ENCODE measurements at regions not wholly inside any gene's neighbourhood (a gene's known extent, or its start where the extent isn't known, plus 50 kb on each side); places are given as distances from the start of the nearest gene placed in this dataset.

DNA sequence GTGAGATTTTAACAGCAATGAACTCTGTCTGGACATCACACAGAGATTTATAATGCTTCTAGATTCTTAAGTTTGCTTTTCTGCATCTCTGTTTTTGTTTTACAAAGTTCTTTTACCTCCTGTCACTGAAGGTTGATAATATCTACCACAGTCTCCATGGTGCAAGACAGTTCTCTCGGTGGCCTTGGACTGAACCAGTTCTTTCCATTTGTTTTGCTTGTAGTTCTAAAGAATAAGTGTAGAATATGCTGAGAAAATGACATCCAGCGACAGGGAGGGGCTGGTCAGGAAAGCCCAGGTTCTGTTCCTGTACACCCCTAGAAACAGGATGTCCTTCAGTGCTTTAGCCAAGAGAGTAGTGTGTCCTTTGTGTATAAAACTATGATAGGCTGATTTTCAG, 1079.5 kb upstream of the INTU start:
- no peak for TF ChIP-seq YY1 (IDR thresholded peaks at IDR 0.05)
- TF ChIP-seq HNF4G (IDR thresholded peaks at IDR 0.05), result no peak
- no peak for TF ChIP-seq EGR1 (IDR thresholded peaks at IDR 0.05; ENCODE audit: low read depth in 2 of 2)
- TF ChIP-seq, protein P1, sequence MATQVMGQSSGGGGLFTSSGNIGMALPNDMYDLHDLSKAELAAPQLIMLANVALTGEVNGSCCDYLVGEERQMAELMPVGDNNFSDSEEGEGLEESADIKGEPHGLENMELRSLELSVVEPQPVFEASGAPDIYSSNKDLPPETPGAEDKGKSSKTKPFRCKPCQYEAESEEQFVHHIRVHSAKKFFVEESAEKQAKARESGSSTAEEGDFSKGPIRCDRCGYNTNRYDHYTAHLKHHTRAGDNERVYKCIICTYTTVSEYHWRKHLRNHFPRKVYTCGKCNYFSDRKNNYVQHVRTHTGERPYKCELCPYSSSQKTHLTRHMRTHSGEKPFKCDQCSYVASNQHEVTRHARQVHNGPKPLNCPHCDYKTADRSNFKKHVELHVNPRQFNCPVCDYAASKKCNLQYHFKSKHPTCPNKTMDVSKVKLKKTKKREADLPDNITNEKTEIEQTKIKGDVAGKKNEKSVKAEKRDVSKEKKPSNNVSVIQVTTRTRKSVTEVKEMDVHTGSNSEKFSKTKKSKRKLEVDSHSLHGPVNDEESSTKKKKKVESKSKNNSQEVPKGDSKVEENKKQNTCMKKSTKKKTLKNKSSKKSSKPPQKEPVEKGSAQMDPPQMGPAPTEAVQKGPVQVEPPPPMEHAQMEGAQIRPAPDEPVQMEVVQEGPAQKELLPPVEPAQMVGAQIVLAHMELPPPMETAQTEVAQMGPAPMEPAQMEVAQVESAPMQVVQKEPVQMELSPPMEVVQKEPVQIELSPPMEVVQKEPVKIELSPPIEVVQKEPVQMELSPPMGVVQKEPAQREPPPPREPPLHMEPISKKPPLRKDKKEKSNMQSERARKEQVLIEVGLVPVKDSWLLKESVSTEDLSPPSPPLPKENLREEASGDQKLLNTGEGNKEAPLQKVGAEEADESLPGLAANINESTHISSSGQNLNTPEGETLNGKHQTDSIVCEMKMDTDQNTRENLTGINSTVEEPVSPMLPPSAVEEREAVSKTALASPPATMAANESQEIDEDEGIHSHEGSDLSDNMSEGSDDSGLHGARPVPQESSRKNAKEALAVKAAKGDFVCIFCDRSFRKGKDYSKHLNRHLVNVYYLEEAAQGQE (IDR thresholded peaks at IDR 0.05), result no peak
- TF ChIP-seq NR2F2 (IDR thresholded peaks at IDR 0.05), result no peak
- no peak for TF ChIP-seq FOXA2 (IDR thresholded peaks at IDR 0.05)
- no peak for TF ChIP-seq SP1 (IDR thresholded peaks at IDR 0.05)
- H3K36me3 ChIP-seq (ENCODE audit: control insufficient read depth in 4 of 4, insufficient read depth in 3 of 4, low read depth in 1 of 4, low read length in 3 of 4), result no peaks in the 10 kb centered on the region
- H3K9me3 ChIP-seq (ENCODE audit: control insufficient read depth in 4 of 4, low read length in 3 of 4), result no peaks in the 10 kb centered on the region
- no peak for DNase-seq (ENCODE audit: low spot score)
- H3K9ac ChIP-seq (ENCODE audit: low read depth in 1 of 2, low read length in 2 of 2), result no peak overlapping the region
- H3K4me1 ChIP-seq (ENCODE audit: control insufficient read depth in 4 of 4, insufficient read depth in 4 of 4, low read length in 3 of 4), result no peaks in the 10 kb centered on the region
- H3K27ac ChIP-seq (ENCODE audit: low read depth in 1 of 2, low read length in 2 of 2), result no peak overlapping the region
- H3K4me3 ChIP-seq (ENCODE audit: low read depth in 1 of 3, low read length in 3 of 3), result no peak overlapping the region
- no peaks in the 10 kb centered on the region for H3K27me3 ChIP-seq (ENCODE audit: control insufficient read depth in 4 of 4, insufficient read depth in 4 of 4, low read length in 3 of 4)
- 66% methylated on average over 2 of the region's 2 CpGs for WGBS

DNA sequence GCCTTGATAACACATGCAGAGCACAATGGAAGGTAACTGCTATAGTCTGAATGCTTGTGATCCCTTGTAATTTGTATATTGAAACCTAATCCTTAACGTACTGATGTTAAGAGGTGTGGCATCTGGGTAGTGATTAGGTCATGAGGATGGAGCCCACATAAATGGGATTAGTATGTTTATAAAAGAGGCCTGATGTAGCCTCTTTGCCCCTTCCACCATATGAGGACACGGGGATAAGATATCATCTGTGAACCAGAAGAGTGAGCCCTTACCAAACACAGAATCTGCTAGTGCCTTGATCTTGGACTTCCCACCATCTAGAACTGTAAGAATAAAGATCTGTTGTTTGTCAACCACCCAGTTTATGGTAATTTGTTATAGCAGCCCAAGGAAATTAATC, 1074.2 kb upstream of the INTU start:
- no peak for DNase-seq (ENCODE audit: low spot score)
- H3K36me3 ChIP-seq (ENCODE audit: control insufficient read depth in 4 of 4, insufficient read depth in 3 of 4, low read depth in 1 of 4, low read length in 3 of 4), result no peaks in the 10 kb centered on the region
- WGBS, result 66% methylated on average over 2 of the region's 2 CpGs
- no peaks in the 10 kb centered on the region for H3K27me3 ChIP-seq (ENCODE audit: control insufficient read depth in 4 of 4, insufficient read depth in 4 of 4, low read length in 3 of 4)
- H3K4me1 ChIP-seq (ENCODE audit: control insufficient read depth in 4 of 4, insufficient read depth in 4 of 4, low read length in 3 of 4), result no peaks in the 10 kb centered on the region
- no peak for TF ChIP-seq GABPA (IDR thresholded peaks at IDR 0.05 in 1 of 2, conservative IDR thresholded peaks at IDR 0.05 in 1 of 2)
- TF ChIP-seq FOXA1 (IDR thresholded peaks at IDR 0.05), result no peak
- TF ChIP-seq, protein P2, sequence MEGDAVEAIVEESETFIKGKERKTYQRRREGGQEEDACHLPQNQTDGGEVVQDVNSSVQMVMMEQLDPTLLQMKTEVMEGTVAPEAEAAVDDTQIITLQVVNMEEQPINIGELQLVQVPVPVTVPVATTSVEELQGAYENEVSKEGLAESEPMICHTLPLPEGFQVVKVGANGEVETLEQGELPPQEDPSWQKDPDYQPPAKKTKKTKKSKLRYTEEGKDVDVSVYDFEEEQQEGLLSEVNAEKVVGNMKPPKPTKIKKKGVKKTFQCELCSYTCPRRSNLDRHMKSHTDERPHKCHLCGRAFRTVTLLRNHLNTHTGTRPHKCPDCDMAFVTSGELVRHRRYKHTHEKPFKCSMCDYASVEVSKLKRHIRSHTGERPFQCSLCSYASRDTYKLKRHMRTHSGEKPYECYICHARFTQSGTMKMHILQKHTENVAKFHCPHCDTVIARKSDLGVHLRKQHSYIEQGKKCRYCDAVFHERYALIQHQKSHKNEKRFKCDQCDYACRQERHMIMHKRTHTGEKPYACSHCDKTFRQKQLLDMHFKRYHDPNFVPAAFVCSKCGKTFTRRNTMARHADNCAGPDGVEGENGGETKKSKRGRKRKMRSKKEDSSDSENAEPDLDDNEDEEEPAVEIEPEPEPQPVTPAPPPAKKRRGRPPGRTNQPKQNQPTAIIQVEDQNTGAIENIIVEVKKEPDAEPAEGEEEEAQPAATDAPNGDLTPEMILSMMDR (IDR thresholded peaks at IDR 0.05; ENCODE audit: low read depth, low read length, missing input control), result no peak
- TF ChIP-seq HNF4A (conservative IDR thresholded peaks at IDR 0.05), result no peak
- TF ChIP-seq, protein P1 (IDR thresholded peaks at IDR 0.05), result no peak
- no peak for TF ChIP-seq FOXA2 (IDR thresholded peaks at IDR 0.05)
- TF ChIP-seq JUND (IDR thresholded peaks at IDR 0.05), result no peak
- TF ChIP-seq, protein P3, sequence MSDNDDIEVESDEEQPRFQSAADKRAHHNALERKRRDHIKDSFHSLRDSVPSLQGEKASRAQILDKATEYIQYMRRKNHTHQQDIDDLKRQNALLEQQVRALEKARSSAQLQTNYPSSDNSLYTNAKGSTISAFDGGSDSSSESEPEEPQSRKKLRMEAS (IDR thresholded peaks at IDR 0.05), result no peak
- TF ChIP-seq TAF1 (conservative IDR thresholded peaks at IDR 0.05), result no peak
- TF ChIP-seq RAD21 (IDR thresholded peaks at IDR 0.05), result no peak
- TF ChIP-seq, protein P4, sequence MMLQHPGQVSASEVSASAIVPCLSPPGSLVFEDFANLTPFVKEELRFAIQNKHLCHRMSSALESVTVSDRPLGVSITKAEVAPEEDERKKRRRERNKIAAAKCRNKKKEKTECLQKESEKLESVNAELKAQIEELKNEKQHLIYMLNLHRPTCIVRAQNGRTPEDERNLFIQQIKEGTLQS (IDR thresholded peaks at IDR 0.05), result no peak
- no peak for TF ChIP-seq NR2F2 (IDR thresholded peaks at IDR 0.05)
- TF ChIP-seq SP1 (IDR thresholded peaks at IDR 0.05), result no peak
- TF ChIP-seq YY1 (IDR thresholded peaks at IDR 0.05), result no peak
- TF ChIP-seq RXRA (IDR thresholded peaks at IDR 0.05), result no peak
- TF ChIP-seq HNF4G (IDR thresholded peaks at IDR 0.05), result no peak
- TF ChIP-seq EGR1 (IDR thresholded peaks at IDR 0.05; ENCODE audit: low read depth in 2 of 2), result no peak
- TF ChIP-seq, protein P5, sequence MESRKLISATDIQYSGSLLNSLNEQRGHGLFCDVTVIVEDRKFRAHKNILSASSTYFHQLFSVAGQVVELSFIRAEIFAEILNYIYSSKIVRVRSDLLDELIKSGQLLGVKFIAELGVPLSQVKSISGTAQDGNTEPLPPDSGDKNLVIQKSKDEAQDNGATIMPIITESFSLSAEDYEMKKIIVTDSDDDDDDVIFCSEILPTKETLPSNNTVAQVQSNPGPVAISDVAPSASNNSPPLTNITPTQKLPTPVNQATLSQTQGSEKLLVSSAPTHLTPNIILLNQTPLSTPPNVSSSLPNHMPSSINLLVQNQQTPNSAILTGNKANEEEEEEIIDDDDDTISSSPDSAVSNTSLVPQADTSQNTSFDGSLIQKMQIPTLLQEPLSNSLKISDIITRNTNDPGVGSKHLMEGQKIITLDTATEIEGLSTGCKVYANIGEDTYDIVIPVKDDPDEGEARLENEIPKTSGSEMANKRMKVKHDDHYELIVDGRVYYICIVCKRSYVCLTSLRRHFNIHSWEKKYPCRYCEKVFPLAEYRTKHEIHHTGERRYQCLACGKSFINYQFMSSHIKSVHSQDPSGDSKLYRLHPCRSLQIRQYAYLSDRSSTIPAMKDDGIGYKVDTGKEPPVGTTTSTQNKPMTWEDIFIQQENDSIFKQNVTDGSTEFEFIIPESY (IDR thresholded peaks at IDR 0.05), result no peak
- H3K9me3 ChIP-seq (ENCODE audit: control insufficient read depth in 4 of 4, low read length in 3 of 4), result no peaks in the 10 kb centered on the region
- H3K9ac ChIP-seq (ENCODE audit: low read depth in 1 of 2, low read length in 2 of 2), result no peak overlapping the region
- H3K4me3 ChIP-seq (ENCODE audit: low read depth in 1 of 3, low read length in 3 of 3), result no peak overlapping the region
- H3K27ac ChIP-seq (ENCODE audit: low read depth in 1 of 2, low read length in 2 of 2), result no peak overlapping the region
